ENCODE measurements at regions not wholly inside any gene's neighbourhood (a gene's known extent, or its start where the extent isn't known, plus 50 kb on each side); places are given as distances from the start of the nearest gene placed in this dataset.

GRCh38 chr7:10082896-10083295 lies 890.8 kb upstream of the PHF14 start:
- no peaks in the 10 kb centered on the region for H3K79me2 ChIP-seq (ENCODE audit: insufficient read depth, low read length)
- no peaks in the 10 kb centered on the region for H4K20me1 ChIP-seq (ENCODE audit: insufficient read depth, low read length)
- no peaks in the 10 kb centered on the region for H3K9me3 ChIP-seq (ENCODE audit: insufficient read depth, low read depth, low read length)
- no peak overlapping the region for H3K4me2 ChIP-seq (ENCODE audit: low read length)
- Mint-ChIP-seq H3K9me3 (ENCODE audit: unreplicated experiment) (peaks cover 1% of the 10 kb centered on the region), H3K4me3 (ENCODE audit: unreplicated experiment) (no peak overlapping the region), H3K27ac (ENCODE audit: unreplicated experiment) (no peak overlapping the region), H3K27me3 (ENCODE audit: low read depth, unreplicated experiment) (peaks cover 2% of the 10 kb centered on the region), H3K36me3 (ENCODE audit: low read depth, unreplicated experiment) (no peaks in the 10 kb centered on the region), H3K4me1 (ENCODE audit: low read depth, unreplicated experiment) (no peaks in the 10 kb centered on the region)
- H3K4me1 ChIP-seq (ENCODE audit: insufficient read depth, low read length), result no peaks in the 10 kb centered on the region
- no peak overlapping the region for H3K4me3 ChIP-seq (ENCODE audit: insufficient read depth, low read depth, low read length)
- TF ChIP-seq CTCF (IDR thresholded peaks at IDR 0.05; ENCODE audit: insufficient read depth, low read depth, low read length) (no peak), EZH2 (IDR thresholded peaks at IDR 0.05; ENCODE audit: insufficient read depth, low read length) (no peak)
- no peak overlapping the region for H2AFZ ChIP-seq (ENCODE audit: low read depth, low read length)
- H3K36me3 ChIP-seq (ENCODE audit: insufficient read depth, low read length), result no peaks in the 10 kb centered on the region
- H3K27me3 ChIP-seq (ENCODE audit: insufficient read depth, low read length), result no peaks in the 10 kb centered on the region
- no peak overlapping the region for H3K9ac ChIP-seq (ENCODE audit: low read length)
- no peak for DNase-seq (ENCODE audit: low read depth)
- no peak for FAIRE-seq
- H3K27ac ChIP-seq (ENCODE audit: low read depth, low read length), result no peak overlapping the region

GRCh38 chr7:10083766-10084165 lies 889.9 kb upstream of the PHF14 start:
- Mint-ChIP-seq H3K4me1 (ENCODE audit: low read depth, unreplicated experiment) (no peaks in the 10 kb centered on the region), H3K36me3 (ENCODE audit: low read depth, unreplicated experiment) (no peaks in the 10 kb centered on the region), H3K4me3 (ENCODE audit: unreplicated experiment) (no peak overlapping the region), H3K27me3 (ENCODE audit: low read depth, unreplicated experiment) (peaks cover 2% of the 10 kb centered on the region), H3K27ac (ENCODE audit: unreplicated experiment) (no peak overlapping the region), H3K9me3 (ENCODE audit: unreplicated experiment) (peaks cover 1% of the 10 kb centered on the region)
- Histone ChIP-seq H3K9ac (ENCODE audit: low read length) (no peak overlapping the region), H3K27me3 (ENCODE audit: insufficient read depth, low read length) (no peaks in the 10 kb centered on the region), H2AFZ (ENCODE audit: low read depth, low read length) (no peak overlapping the region), H4K20me1 (ENCODE audit: insufficient read depth, low read length) (no peaks in the 10 kb centered on the region), H3K27ac (ENCODE audit: low read depth, low read length) (no peak overlapping the region), H3K36me3 (ENCODE audit: insufficient read depth, low read length) (no peaks in the 10 kb centered on the region), H3K4me1 (ENCODE audit: insufficient read depth, low read length) (no peaks in the 10 kb centered on the region), H3K79me2 (ENCODE audit: insufficient read depth, low read length) (no peaks in the 10 kb centered on the region), H3K4me3 (ENCODE audit: insufficient read depth, low read depth, low read length) (no peak overlapping the region), H3K9me3 (ENCODE audit: insufficient read depth, low read depth, low read length) (no peaks in the 10 kb centered on the region), H3K4me2 (ENCODE audit: low read length) (no peak overlapping the region)
- FAIRE-seq (no peak), DNase-seq (ENCODE audit: low read depth) (no peak)
- no peak for TF ChIP-seq CTCF (IDR thresholded peaks at IDR 0.05; ENCODE audit: insufficient read depth, low read depth, low read length)
- TF ChIP-seq EZH2 (IDR thresholded peaks at IDR 0.05; ENCODE audit: insufficient read depth, low read length), result no peak

GRCh38 chr7:10085231-10085630 lies 888.4 kb upstream of the PHF14 start:
- Histone ChIP-seq H2AFZ (ENCODE audit: low read depth, low read length) (no peak overlapping the region), H3K4me3 (ENCODE audit: insufficient read depth, low read depth, low read length) (no peak overlapping the region), H3K27me3 (ENCODE audit: insufficient read depth, low read length) (no peaks in the 10 kb centered on the region), H4K20me1 (ENCODE audit: insufficient read depth, low read length) (no peaks in the 10 kb centered on the region), H3K79me2 (ENCODE audit: insufficient read depth, low read length) (no peaks in the 10 kb centered on the region), H3K27ac (ENCODE audit: low read depth, low read length) (no peak overlapping the region), H3K9ac (ENCODE audit: low read length) (no peak overlapping the region), H3K4me1 (ENCODE audit: insufficient read depth, low read length) (no peaks in the 10 kb centered on the region), H3K4me2 (ENCODE audit: low read length) (no peak overlapping the region), H3K9me3 (ENCODE audit: insufficient read depth, low read depth, low read length) (no peaks in the 10 kb centered on the region), H3K36me3 (ENCODE audit: insufficient read depth, low read length) (no peaks in the 10 kb centered on the region)
- DNase-seq (ENCODE audit: low read depth), result no peak
- no peaks in the 10 kb centered on the region for H3K9me3 Mint-ChIP-seq (ENCODE audit: unreplicated experiment)
- no peaks in the 10 kb centered on the region for H3K36me3 Mint-ChIP-seq (ENCODE audit: low read depth, unreplicated experiment)
- no peak overlapping the region for H3K27ac Mint-ChIP-seq (ENCODE audit: unreplicated experiment)
- FAIRE-seq, result no peak
- H3K4me1 Mint-ChIP-seq (ENCODE audit: low read depth, unreplicated experiment), result no peaks in the 10 kb centered on the region
- TF ChIP-seq EZH2 (IDR thresholded peaks at IDR 0.05; ENCODE audit: insufficient read depth, low read length) (no peak), CTCF (IDR thresholded peaks at IDR 0.05; ENCODE audit: insufficient read depth, low read depth, low read length) (no peak)
- H3K4me3 Mint-ChIP-seq (ENCODE audit: unreplicated experiment), result no peak overlapping the region
- peaks cover 2% of the 10 kb centered on the region for H3K27me3 Mint-ChIP-seq (ENCODE audit: low read depth, unreplicated experiment)

All from astrocyte (in vitro differentiated cells and primary cell).